KMS-11 (cell line): ENCODE measurements at regions not wholly inside any gene's neighbourhood (a gene's known extent, or its start where the extent isn't known, plus 50 kb on each side); places are given as distances from the start of the nearest gene placed in this dataset.

Experiments
- H2AFZ ChIP-seq: fragments of 200-600 bp; sonication (generic); 2 replicates; pipeline ENCODE4 v1.6.1; 2016; ENCODE audit warnings: antibody characterized with exemption, mixed run types, low read depth
- H3K27ac ChIP-seq: fragments of 200-600 bp; sonication (generic); 2 replicates; pipeline ENCODE4 v1.6.1; 2016; ENCODE audit warnings: mild to moderate bottlenecking, mixed run types
- H3K27me3 ChIP-seq: fragments of 200-600 bp; sonication (generic); 2 replicates; pipeline ENCODE4 v1.6.1; 2017; ENCODE audit warnings: mild to moderate bottlenecking, low read depth, mixed run types, moderate library complexity; ENCODE audit not compliant: insufficient read depth
- H3K36me3 ChIP-seq: fragments of 200-600 bp; sonication (generic); 2 replicates; pipeline ENCODE4 v1.6.1; 2017; ENCODE audit warnings: mild to moderate bottlenecking, mixed run types; ENCODE audit not compliant: insufficient read depth
- H3K4me1 ChIP-seq: fragments of 200-600 bp; sonication (generic); 2 replicates; pipeline ENCODE4 v1.6.1; 2016; ENCODE audit warnings: mild to moderate bottlenecking, low read depth, mixed run types; ENCODE audit not compliant: poor library complexity, severe bottlenecking
- H3K4me2 ChIP-seq: fragments of 200-600 bp; sonication (generic); 2 replicates; pipeline ENCODE4 v1.7.0; 2016; ENCODE audit warnings: mild to moderate bottlenecking, mixed run types
- H3K4me3 ChIP-seq: fragments of 200-600 bp; sonication (generic); IDR thresholded peaks from 2 replicates; pipeline ENCODE4 v1.6.1; 2017; ENCODE audit warnings: low read depth, low read length, mixed read lengths; ENCODE audit not compliant: insufficient read depth
- H3K79me2 ChIP-seq: fragments of 200-600 bp; sonication (generic); 2 replicates; pipeline ENCODE4 v1.6.1; 2016; ENCODE audit warnings: low read depth, mixed run types; ENCODE audit not compliant: insufficient read depth
- H3K9ac ChIP-seq: fragments of 200-600 bp; sonication (generic); 2 replicates; pipeline ENCODE4 v1.6.1; 2016; ENCODE audit warnings: mild to moderate bottlenecking, mixed run types
- H4K20me1 ChIP-seq: fragments of 200-600 bp; sonication (generic); 2 replicates; pipeline ENCODE4 v1.6.1; 2016; ENCODE audit warnings: mild to moderate bottlenecking, mixed run types; ENCODE audit not compliant: insufficient read depth
- CTCF ChIP-seq: fragments of 200-600 bp; sonication (generic); conservative IDR thresholded peaks from 2 replicates; pipeline ENCODE4 v1.6.1; 2017; ENCODE audit warnings: low read depth, mild to moderate bottlenecking, antibody characterized with exemption, low read length, moderate library complexity, mixed read lengths

DNA sequence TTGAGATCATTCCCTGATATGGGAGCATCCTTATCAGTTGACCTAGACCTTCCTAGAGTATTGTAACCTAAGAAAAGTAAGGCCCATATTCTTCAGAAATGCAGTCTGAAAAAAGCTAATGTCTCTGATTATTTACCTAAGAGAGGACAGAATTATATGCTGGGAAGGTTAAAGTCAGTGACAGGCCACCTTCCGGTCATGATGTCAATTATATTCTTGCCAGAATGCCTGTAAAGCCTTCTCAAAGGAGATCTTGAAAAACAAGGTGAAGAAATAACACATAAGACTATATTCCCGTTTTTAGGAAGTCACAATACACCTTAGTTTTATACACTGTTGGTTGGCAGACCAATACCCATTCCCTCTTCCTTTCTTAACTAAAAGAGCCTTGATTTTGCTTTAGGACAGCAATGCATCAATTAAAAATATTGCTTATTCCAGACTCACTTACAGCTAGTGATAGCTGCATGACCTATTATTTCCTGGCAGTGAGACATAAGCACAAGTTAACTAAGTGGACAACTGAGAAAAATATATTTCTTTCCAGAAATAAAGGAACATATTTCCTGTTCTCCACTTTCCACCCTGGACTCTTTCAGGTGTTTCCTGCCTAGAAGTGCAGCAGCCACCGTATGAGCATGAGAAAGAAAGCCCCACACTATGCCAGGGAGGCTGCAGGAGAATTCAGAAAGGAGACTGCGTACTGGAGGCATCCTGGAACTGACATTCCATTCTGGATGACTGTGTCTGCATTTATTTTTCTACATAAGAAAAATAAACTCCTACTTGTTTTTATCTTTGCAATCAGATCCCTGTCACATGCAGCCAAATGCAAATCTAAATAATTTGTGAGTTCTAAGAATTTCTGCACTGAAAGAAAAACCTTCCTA lies 332.9 kb upstream of the PTBP2 start:
- H3K9ac ChIP-seq = no peak overlapping the region
- no peak overlapping the region for H3K4me2 ChIP-seq
- TF ChIP-seq CTCF = no peak

DNA sequence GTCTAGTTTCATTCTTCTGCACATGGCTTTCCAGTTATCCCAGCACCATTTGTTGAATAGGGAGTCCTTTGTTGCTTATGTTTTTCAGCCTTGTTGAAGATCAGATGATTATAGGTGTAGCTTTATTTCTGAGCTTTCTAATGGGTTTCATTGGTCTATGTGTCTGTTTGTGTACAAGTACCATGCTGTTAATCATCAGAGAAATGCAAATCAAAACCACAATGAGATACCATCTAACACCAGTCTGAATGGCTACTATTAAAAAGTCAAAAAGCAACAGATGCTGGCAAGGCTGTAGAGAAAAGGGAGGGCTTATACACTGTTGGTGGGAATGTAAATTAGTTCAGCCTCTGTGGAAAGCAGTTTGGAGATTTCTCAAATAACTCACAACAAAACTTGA lies 321.5 kb upstream of the PTBP2 start:
- H4K20me1 ChIP-seq = no peaks in the 10 kb centered on the region
- H3K79me2 ChIP-seq = no peaks in the 10 kb centered on the region
- H3K4me2 ChIP-seq = no peak overlapping the region
- no peak overlapping the region for H3K4me3 ChIP-seq
- H2AFZ ChIP-seq = no peak overlapping the region
- H3K4me1 ChIP-seq = no peaks in the 10 kb centered on the region
- H3K27ac ChIP-seq = no peak overlapping the region
- TF ChIP-seq CTCF = no peak
- H3K27me3 ChIP-seq = no peaks in the 10 kb centered on the region
- H3K36me3 ChIP-seq = no peaks in the 10 kb centered on the region
- H3K9ac ChIP-seq = no peak overlapping the region

More for the DNA sequence above, 332.9 kb upstream of the PTBP2 start:
- no peak overlapping the region for H3K27ac ChIP-seq
- H3K4me1 ChIP-seq = no peaks in the 10 kb centered on the region
- H2AFZ ChIP-seq = no peak overlapping the region
- no peaks in the 10 kb centered on the region for H3K79me2 ChIP-seq
- no peaks in the 10 kb centered on the region for H3K36me3 ChIP-seq
- no peaks in the 10 kb centered on the region for H4K20me1 ChIP-seq
- H3K4me3 ChIP-seq = no peak overlapping the region
- H3K27me3 ChIP-seq = no peaks in the 10 kb centered on the region

GRCh38 chr1:96409087-96409486 lies 312.5 kb upstream of the PTBP2 start:
- Histone ChIP-seq H3K27me3 (no peaks in the 10 kb centered on the region), H3K4me3 (no peak overlapping the region), H3K9ac (no peak overlapping the region), H3K36me3 (no peaks in the 10 kb centered on the region), H4K20me1 (no peaks in the 10 kb centered on the region), H3K4me2 (no peak overlapping the region), H3K79me2 (no peaks in the 10 kb centered on the region), H3K4me1 (no peaks in the 10 kb centered on the region), H2AFZ (no peak overlapping the region), H3K27ac (no peak overlapping the region)
- TF ChIP-seq CTCF = no peak

- Histone ChIP-seq H4K20me1 (no peaks in the 10 kb centered on the region), H3K36me3 (no peaks in the 10 kb centered on the region), H2AFZ (no peak overlapping the region), H3K4me2 (no peak overlapping the region), H3K27me3 (no peaks in the 10 kb centered on the region), H3K9ac (no peak overlapping the region), H3K4me1 (no peaks in the 10 kb centered on the region), H3K79me2 (no peaks in the 10 kb centered on the region), H3K4me3 (no peak overlapping the region), H3K27ac (no peak overlapping the region)
- TF ChIP-seq CTCF = no peak
Measured at GRCh38 chr1:96409689-96410088, 311.9 kb upstream of the PTBP2 start.
